ENCODE measurements at regions not wholly inside any gene's neighbourhood (a gene's known extent, or its start where the extent isn't known, plus 50 kb on each side); places are given as distances from the start of the nearest gene placed in this dataset.

GRCh38 chr5:8714861-8715260 is 831.0 kb downstream of the SEMA5A start:
- CTCF ChIA-PET = no interaction called here
- no peak for TF ChIP-seq CTCF (IDR thresholded peaks at IDR 0.05; ENCODE audit: unreplicated experiment)
- no peak overlapping the region for H3K4me3 Mint-ChIP-seq (ENCODE audit: low read depth, unreplicated experiment)
- no peaks in the 10 kb centered on the region for H3K4me1 Mint-ChIP-seq (ENCODE audit: low read depth, unreplicated experiment)
- peaks cover 5% of the 10 kb centered on the region for H3K9me3 Mint-ChIP-seq (ENCODE audit: low read depth, unreplicated experiment)
- H3K27ac Mint-ChIP-seq (ENCODE audit: unreplicated experiment) = no peak overlapping the region
- no peaks in the 10 kb centered on the region for H3K27me3 Mint-ChIP-seq (ENCODE audit: unreplicated experiment)
- DNase-seq = no peak
- intact Hi-C loops (cut with micrococcal nuclease; ENCODE audit: unreplicated experiment) = no loop called here
- no peaks in the 10 kb centered on the region for H3K36me3 Mint-ChIP-seq (ENCODE audit: insufficient read depth, unreplicated experiment)
- BruUV-seq (replicated peaks) = no TSS peak

GRCh38 chr5:8719796-8720195 is 826.1 kb downstream of the SEMA5A start:
- Mint-ChIP-seq H3K27ac (ENCODE audit: unreplicated experiment) (no peak overlapping the region), H3K9me3 (ENCODE audit: low read depth, unreplicated experiment) (peaks cover 9% of the 10 kb centered on the region), H3K4me3 (ENCODE audit: low read depth, unreplicated experiment) (no peak overlapping the region), H3K36me3 (ENCODE audit: insufficient read depth, unreplicated experiment) (no peaks in the 10 kb centered on the region), H3K27me3 (ENCODE audit: unreplicated experiment) (no peaks in the 10 kb centered on the region), H3K4me1 (ENCODE audit: low read depth, unreplicated experiment) (no peaks in the 10 kb centered on the region)
- no peak for TF ChIP-seq CTCF (IDR thresholded peaks at IDR 0.05; ENCODE audit: unreplicated experiment)
- no peak for DNase-seq
- intact Hi-C loops (cut with micrococcal nuclease; ENCODE audit: unreplicated experiment) = no loop called here
- CTCF ChIA-PET = no interaction called here
- no TSS peak for BruUV-seq (replicated peaks)

- BruUV-seq (replicated peaks) = no TSS peak
- H3K4me3 Mint-ChIP-seq (ENCODE audit: low read depth, unreplicated experiment) = no peak overlapping the region
- CTCF ChIA-PET = no interaction called here
- H3K9me3 Mint-ChIP-seq (ENCODE audit: low read depth, unreplicated experiment) = peaks cover 9% of the 10 kb centered on the region
- DNase-seq = no peak
- H3K4me1 Mint-ChIP-seq (ENCODE audit: low read depth, unreplicated experiment) = no peaks in the 10 kb centered on the region
- TF ChIP-seq CTCF (IDR thresholded peaks at IDR 0.05; ENCODE audit: unreplicated experiment) = no peak
- intact Hi-C loops (cut with micrococcal nuclease; ENCODE audit: unreplicated experiment) = no loop called here
- no peaks in the 10 kb centered on the region for H3K36me3 Mint-ChIP-seq (ENCODE audit: insufficient read depth, unreplicated experiment)
- no peak overlapping the region for H3K27ac Mint-ChIP-seq (ENCODE audit: unreplicated experiment)
- no peaks in the 10 kb centered on the region for H3K27me3 Mint-ChIP-seq (ENCODE audit: unreplicated experiment)
These were observed 825.4 kb downstream of the SEMA5A start for GRCh38 chr5:8720506-8720905.

- H3K9me3 Mint-ChIP-seq (ENCODE audit: low read depth, unreplicated experiment) = peaks cover 9% of the 10 kb centered on the region
- H3K27ac Mint-ChIP-seq (ENCODE audit: unreplicated experiment) = no peak overlapping the region
- DNase-seq = no peak
- H3K27me3 Mint-ChIP-seq (ENCODE audit: unreplicated experiment) = no peaks in the 10 kb centered on the region
- CTCF ChIA-PET = no interaction called here
- no peaks in the 10 kb centered on the region for H3K4me1 Mint-ChIP-seq (ENCODE audit: low read depth, unreplicated experiment)
- H3K4me3 Mint-ChIP-seq (ENCODE audit: low read depth, unreplicated experiment) = no peak overlapping the region
- intact Hi-C loops (cut with micrococcal nuclease; ENCODE audit: unreplicated experiment) = no loop called here
- no peak for TF ChIP-seq CTCF (IDR thresholded peaks at IDR 0.05; ENCODE audit: unreplicated experiment)
- H3K36me3 Mint-ChIP-seq (ENCODE audit: insufficient read depth, unreplicated experiment) = no peaks in the 10 kb centered on the region
- no TSS peak for BruUV-seq (replicated peaks)
These were observed 824.3 kb downstream of the SEMA5A start for GRCh38 chr5:8721536-8721935.
